Mesothelial cell of epicardium (in vitro differentiated cells): ENCODE measurements at regions not wholly inside any gene's neighbourhood (a gene's known extent, or its start where the extent isn't known, plus 50 kb on each side); places are given as distances from the start of the nearest gene placed in this dataset.
"Not testable (repeated sequence)": the region's sequence is repeated elsewhere in the genome, so short reads cannot be mapped to it uniquely, and the experiment has no call there.

Experiments
- DNase-seq, 2 experiments: peaks; one replicate each; pipeline ENCODE4 v3.0.0; 2021; ENCODE audit warnings: low spot score in 2 of 2; ENCODE audit not compliant: unreplicated experiment in 2 of 2
- H3K27ac Mint-ChIP-seq: 2 replicates; pipeline ENCODE4 v1.8.0; 2021; ENCODE audit warnings: mixed read lengths
- H3K27me3 Mint-ChIP-seq: 2 replicates; pipeline ENCODE4 v1.8.0; 2021; ENCODE audit warnings: low read depth, mixed read lengths
- H3K36me3 Mint-ChIP-seq: 2 replicates; pipeline ENCODE4 v1.8.0; 2021; ENCODE audit warnings: mixed read lengths
- H3K4me1 Mint-ChIP-seq: 2 replicates; pipeline ENCODE4 v1.8.0; 2021; ENCODE audit warnings: mixed read lengths
- H3K4me3 Mint-ChIP-seq: 2 replicates; pipeline ENCODE4 v1.8.0; 2021; ENCODE audit warnings: mild to moderate bottlenecking, moderate library complexity, mixed read lengths
- H3K9me3 Mint-ChIP-seq: 2 replicates; pipeline ENCODE4 v1.8.0; 2021; ENCODE audit warnings: mixed read lengths
- TF ChIP-seq, protein P1 (sequence below): fragments of 200-600 bp; sonication (generic); IDR thresholded peaks from one replicate; pipeline ENCODE4 v1.5.0; 2021; ENCODE audit warnings: antibody characterized with exemption; ENCODE audit not compliant: unreplicated experiment

DNA sequence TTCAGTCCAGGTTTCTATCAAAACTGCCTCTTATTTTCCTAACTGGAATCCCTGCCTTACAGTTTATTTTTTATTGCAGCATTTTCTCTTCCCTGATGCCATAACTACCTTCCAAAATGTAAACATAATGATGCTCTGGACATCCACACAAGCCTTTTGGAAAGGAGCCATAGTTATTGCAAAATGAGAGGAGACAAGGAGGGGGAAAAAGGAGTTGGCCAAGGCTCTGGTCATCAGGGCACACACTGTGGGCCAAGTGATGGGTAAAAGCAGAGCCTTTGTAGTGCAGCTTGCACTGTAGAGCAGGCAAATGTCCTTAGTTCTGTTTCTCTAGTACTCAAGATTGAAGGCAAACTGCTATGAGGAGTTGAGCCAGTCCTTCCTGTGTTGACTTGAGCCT, 289.3 kb upstream of the MTPN start:
- H3K27ac Mint-ChIP-seq, result no peak overlapping the region
- H3K36me3 Mint-ChIP-seq, result peaks cover 30% of the 10 kb centered on the region
- H3K4me3 Mint-ChIP-seq, result no peak overlapping the region
- TF ChIP-seq, protein P1, sequence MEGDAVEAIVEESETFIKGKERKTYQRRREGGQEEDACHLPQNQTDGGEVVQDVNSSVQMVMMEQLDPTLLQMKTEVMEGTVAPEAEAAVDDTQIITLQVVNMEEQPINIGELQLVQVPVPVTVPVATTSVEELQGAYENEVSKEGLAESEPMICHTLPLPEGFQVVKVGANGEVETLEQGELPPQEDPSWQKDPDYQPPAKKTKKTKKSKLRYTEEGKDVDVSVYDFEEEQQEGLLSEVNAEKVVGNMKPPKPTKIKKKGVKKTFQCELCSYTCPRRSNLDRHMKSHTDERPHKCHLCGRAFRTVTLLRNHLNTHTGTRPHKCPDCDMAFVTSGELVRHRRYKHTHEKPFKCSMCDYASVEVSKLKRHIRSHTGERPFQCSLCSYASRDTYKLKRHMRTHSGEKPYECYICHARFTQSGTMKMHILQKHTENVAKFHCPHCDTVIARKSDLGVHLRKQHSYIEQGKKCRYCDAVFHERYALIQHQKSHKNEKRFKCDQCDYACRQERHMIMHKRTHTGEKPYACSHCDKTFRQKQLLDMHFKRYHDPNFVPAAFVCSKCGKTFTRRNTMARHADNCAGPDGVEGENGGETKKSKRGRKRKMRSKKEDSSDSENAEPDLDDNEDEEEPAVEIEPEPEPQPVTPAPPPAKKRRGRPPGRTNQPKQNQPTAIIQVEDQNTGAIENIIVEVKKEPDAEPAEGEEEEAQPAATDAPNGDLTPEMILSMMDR, result no peak
- DNase-seq, result no peak
- H3K9me3 Mint-ChIP-seq, result peaks cover 61% of the 10 kb centered on the region
- H3K27me3 Mint-ChIP-seq, result no peaks in the 10 kb centered on the region
- H3K4me1 Mint-ChIP-seq, result no peaks in the 10 kb centered on the region

DNA sequence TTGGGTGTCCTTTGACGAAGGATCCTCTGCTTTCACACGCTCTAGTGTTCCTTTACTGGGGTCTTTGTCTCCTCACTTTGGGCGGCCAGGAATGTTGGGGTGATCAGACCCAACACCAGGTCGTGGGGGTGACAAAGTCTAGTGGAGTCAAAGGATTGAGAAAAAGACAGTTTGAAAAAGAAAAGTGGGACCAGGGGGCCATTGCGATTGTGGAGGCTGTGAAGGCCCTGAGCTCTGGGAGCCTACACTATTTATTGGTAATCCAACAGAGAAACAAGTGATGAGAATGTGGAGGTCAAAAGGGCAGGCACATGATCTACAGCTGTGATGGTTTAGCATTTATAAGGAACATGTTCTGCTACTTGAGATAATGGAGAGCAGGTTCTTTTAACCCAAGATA, 287.1 kb upstream of the MTPN start:
- Mint-ChIP-seq H3K9me3 (peaks cover 81% of the 10 kb centered on the region), H3K36me3 (peaks cover 40% of the 10 kb centered on the region)
- H3K27me3 Mint-ChIP-seq, H3K4me3 Mint-ChIP-seq, DNase-seq, H3K4me1 Mint-ChIP-seq, H3K27ac Mint-ChIP-seq: not testable (repeated sequence)

DNA sequence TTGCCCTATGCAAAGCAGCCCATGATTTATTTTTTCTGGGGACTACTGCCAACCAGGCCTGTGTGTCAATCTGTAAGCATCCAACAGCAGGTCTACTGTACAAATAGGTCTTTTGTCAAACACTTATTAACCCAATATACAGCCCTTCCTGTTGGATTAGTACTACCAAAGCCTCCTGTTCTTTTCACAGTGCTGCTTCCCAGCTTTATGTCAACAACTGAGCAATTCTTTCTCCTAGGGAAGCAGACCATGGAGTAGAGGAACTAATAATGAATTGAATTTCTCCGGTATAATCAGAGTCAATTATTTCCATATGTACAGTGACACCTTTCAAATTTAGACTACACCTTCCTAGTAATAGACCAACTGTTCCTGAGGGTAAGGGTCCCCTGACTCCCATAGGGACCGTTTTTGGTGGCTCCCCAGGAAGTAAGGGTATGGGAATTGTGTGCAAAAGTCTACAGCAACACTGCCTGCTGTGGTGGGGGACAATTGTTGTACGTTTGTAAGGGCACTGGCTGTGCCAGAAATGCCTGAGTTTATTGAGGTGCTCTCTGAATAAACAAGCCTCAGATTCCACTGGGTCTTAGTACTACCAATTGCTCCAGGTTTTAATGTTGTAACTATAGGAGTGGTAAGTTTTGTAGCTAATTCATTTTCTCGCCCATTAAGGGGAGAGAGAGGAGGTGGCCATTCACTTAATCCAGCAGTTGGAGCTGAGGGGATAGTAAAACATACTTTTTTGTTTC, 286.1 kb upstream of the MTPN start:
- not testable (repeated sequence) for H3K4me3 Mint-ChIP-seq, H3K4me1 Mint-ChIP-seq, DNase-seq, H3K27ac Mint-ChIP-seq, H3K27me3 Mint-ChIP-seq
- Mint-ChIP-seq H3K9me3 (peaks cover 78% of the 10 kb centered on the region), H3K36me3 (peaks cover 35% of the 10 kb centered on the region)

DNA sequence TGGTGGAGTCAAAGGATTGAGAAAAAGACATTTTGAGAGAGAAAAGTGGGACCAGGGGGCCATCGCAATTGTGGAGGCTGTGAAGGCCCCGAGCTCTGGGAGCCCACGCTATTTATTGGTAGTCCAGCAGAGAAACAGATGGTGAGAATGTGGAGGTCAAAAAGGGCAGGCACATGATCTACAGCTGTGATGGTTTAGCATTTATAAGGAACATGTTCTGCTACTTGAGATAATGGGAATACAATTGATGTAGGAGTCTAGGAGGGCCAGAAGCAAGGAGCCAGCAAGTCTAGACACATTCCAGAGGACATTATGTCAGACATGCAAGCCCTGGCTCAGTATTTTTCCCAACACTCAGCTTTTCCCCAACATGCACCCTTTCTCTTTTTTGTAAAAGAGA, 283.4 kb upstream of the MTPN start:
- H3K27me3 Mint-ChIP-seq, H3K4me1 Mint-ChIP-seq, DNase-seq, H3K4me3 Mint-ChIP-seq, H3K27ac Mint-ChIP-seq: not testable (repeated sequence)
- Mint-ChIP-seq H3K36me3 (peaks cover 29% of the 10 kb centered on the region), H3K9me3 (peaks cover 64% of the 10 kb centered on the region)

DNA sequence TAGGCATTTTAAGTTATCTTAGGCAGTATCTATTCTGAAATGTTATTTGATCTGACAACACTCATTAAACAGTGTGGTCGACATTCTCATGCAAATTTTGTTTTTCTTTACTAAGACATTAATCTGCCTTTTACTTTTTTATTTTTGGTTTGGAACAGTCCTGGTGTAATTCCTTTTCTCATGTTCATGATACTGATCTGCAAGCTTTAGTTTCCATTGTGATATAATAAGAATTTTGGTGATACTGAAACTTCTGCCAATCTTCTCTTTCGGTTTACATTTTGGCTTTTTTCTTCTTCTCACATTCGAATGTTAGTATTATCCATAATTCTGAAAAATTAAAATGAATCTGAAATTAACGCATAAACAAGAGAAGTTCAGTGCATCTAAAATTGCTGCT, 281.9 kb upstream of the MTPN start:
- no peak overlapping the region for H3K27ac Mint-ChIP-seq
- H3K27me3 Mint-ChIP-seq, result no peaks in the 10 kb centered on the region
- no peaks in the 10 kb centered on the region for H3K4me1 Mint-ChIP-seq
- peaks cover 25% of the 10 kb centered on the region for H3K36me3 Mint-ChIP-seq
- no peak for DNase-seq
- TF ChIP-seq, protein P1, result no peak
- H3K9me3 Mint-ChIP-seq, result peaks cover 64% of the 10 kb centered on the region
- H3K4me3 Mint-ChIP-seq, result no peak overlapping the region

DNA sequence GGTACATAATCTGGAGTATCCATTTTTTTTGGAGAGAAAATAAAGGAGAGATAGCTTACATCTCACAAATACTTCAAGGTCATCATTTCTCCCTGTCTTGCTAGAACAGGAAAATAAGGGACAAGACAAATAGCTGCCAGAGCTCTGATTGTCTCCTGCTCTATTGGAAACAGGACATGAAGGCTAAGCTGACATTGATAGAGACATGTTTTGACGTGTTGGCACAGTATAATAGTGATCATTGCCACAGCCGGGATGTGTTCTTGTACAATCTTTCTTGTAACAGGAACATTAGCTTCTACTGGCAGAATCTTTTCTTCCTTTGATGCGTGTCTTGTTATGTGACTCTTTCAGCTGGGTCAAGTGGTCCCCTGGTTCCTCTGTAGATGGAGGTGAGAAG, 279.3 kb upstream of the MTPN start:
- peaks cover 43% of the 10 kb centered on the region for H3K9me3 Mint-ChIP-seq
- H3K36me3 Mint-ChIP-seq, result peaks cover 10% of the 10 kb centered on the region
- no peak for DNase-seq
- no peak overlapping the region for H3K27ac Mint-ChIP-seq
- H3K27me3 Mint-ChIP-seq, result no peaks in the 10 kb centered on the region
- no peaks in the 10 kb centered on the region for H3K4me1 Mint-ChIP-seq
- TF ChIP-seq, protein P1, result no peak
- no peak overlapping the region for H3K4me3 Mint-ChIP-seq

DNA sequence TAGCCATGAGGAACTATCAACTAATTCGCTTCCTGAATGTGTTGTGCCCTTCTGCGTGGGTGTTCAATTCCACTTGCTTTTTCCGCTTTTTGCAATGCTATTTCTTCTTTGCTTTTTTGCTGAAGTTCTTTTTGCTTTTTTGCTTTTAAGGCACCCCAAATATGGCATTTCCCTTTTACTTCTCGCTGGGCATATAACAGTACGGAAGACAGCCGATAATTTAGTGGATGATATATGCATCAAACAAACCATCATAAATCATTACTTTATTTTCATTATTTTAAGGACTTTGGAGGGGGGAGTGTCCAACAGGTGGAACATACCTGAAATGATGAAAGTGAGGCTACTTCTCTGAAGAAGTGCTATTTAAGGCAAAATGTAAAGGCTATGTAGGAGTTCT, 277.0 kb upstream of the MTPN start:
- Mint-ChIP-seq H3K27ac (no peak overlapping the region), H3K36me3 (no peaks in the 10 kb centered on the region), H3K4me3 (no peak overlapping the region), H3K27me3 (no peaks in the 10 kb centered on the region), H3K9me3 (peaks cover 30% of the 10 kb centered on the region), H3K4me1 (peaks cover 6% of the 10 kb centered on the region)
- DNase-seq, result no peak
- TF ChIP-seq, protein P1, result no peak
